ENCODE measurements at regions not wholly inside any gene's neighbourhood (a gene's known extent, or its start where the extent isn't known, plus 50 kb on each side); places are given as distances from the start of the nearest gene placed in this dataset.

GRCh38 chr14:23899788-23900187 lies 53.8 kb upstream of the DHRS4 start:
- Histone ChIP-seq H3K4me3 (no peak overlapping the region), H3K27ac (ENCODE audit: low read depth in 1 of 2, low read length in 1 of 2) (no peak overlapping the region), H3K36me3 (ENCODE audit: control insufficient read depth in 4 of 4, insufficient read depth in 4 of 4, low read length in 4 of 4) (no peaks in the 10 kb centered on the region), H3K9ac (ENCODE audit: insufficient read depth in 1 of 2, low read length in 2 of 2) (no peak overlapping the region), H3K4me1 (ENCODE audit: control insufficient read depth in 5 of 5, insufficient read depth in 5 of 5, low read length in 5 of 5) (no peaks in the 10 kb centered on the region), H3K9me3 (ENCODE audit: control insufficient read depth in 4 of 4, insufficient read depth in 3 of 4, low read length in 3 of 4) (no peaks in the 10 kb centered on the region), H3K27me3 (ENCODE audit: control insufficient read depth in 3 of 3, insufficient read depth in 3 of 3, low read length in 2 of 3) (no peaks in the 10 kb centered on the region)
- TF ChIP-seq, protein P1, sequence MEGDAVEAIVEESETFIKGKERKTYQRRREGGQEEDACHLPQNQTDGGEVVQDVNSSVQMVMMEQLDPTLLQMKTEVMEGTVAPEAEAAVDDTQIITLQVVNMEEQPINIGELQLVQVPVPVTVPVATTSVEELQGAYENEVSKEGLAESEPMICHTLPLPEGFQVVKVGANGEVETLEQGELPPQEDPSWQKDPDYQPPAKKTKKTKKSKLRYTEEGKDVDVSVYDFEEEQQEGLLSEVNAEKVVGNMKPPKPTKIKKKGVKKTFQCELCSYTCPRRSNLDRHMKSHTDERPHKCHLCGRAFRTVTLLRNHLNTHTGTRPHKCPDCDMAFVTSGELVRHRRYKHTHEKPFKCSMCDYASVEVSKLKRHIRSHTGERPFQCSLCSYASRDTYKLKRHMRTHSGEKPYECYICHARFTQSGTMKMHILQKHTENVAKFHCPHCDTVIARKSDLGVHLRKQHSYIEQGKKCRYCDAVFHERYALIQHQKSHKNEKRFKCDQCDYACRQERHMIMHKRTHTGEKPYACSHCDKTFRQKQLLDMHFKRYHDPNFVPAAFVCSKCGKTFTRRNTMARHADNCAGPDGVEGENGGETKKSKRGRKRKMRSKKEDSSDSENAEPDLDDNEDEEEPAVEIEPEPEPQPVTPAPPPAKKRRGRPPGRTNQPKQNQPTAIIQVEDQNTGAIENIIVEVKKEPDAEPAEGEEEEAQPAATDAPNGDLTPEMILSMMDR (IDR thresholded peaks at IDR 0.05; ENCODE audit: control extremely low read depth, extremely low read depth), result no peak
- 91 to 92% methylated on average over 8 of the region's 8 CpGs for WGBS, 2 donors
- DNase-seq (no peak), ATAC-seq (ENCODE audit: insufficient read depth, low FRiP score) (no peak)

GRCh38 chr14:23903442-23903841 lies 50.1 kb upstream of the DHRS4 start:
- TF ChIP-seq, protein P1 (IDR thresholded peaks at IDR 0.05; ENCODE audit: control extremely low read depth, extremely low read depth), result no peak
- H3K27ac ChIP-seq (ENCODE audit: low read depth in 1 of 2, low read length in 1 of 2), result no peak overlapping the region
- no peak overlapping the region for H3K9ac ChIP-seq (ENCODE audit: insufficient read depth in 1 of 2, low read length in 2 of 2)
- no peaks in the 10 kb centered on the region for H3K9me3 ChIP-seq (ENCODE audit: control insufficient read depth in 4 of 4, insufficient read depth in 3 of 4, low read length in 3 of 4)
- WGBS, 2 donors, result 78 to 86% methylated on average over 4 of the region's 4 CpGs
- no peak overlapping the region for H3K4me3 ChIP-seq
- H3K27me3 ChIP-seq (ENCODE audit: control insufficient read depth in 3 of 3, insufficient read depth in 3 of 3, low read length in 2 of 3), result no peaks in the 10 kb centered on the region
- DNase-seq (no peak), ATAC-seq (ENCODE audit: insufficient read depth, low FRiP score) (no peak)
- H3K4me1 ChIP-seq (ENCODE audit: control insufficient read depth in 5 of 5, insufficient read depth in 5 of 5, low read length in 5 of 5), result no peaks in the 10 kb centered on the region
- H3K36me3 ChIP-seq (ENCODE audit: control insufficient read depth in 4 of 4, insufficient read depth in 4 of 4, low read length in 4 of 4), result no peaks in the 10 kb centered on the region
